ENCODE measurements at regions not wholly inside any gene's neighbourhood (a gene's known extent, or its start where the extent isn't known, plus 50 kb on each side); places are given as distances from the start of the nearest gene placed in this dataset.

DNA sequence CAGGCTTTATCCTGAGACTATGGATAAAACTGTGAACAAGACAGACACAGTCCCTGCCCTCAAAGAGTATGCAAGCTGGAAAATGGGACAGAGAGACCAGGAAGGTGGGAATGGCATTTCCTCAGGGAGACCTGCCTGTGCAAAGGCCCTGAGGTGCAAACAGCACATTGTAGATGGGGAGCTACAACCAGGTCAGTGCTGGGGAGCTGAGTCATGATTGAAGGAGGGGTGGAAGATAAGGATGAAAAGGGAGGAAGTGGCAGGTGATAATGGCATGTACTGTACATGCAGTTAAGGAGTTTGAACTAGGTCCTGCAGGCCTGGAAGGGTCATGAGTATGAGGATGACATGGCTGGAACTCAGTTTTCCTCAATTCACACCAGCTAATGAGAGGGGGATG, 75.5 kb upstream of the BOD1 start:
- peaks cover 5% of the 10 kb centered on the region for H3K9me3 ChIP-seq (ENCODE audit: control insufficient read depth, low read depth, low read length)
- H3K14ac ChIP-seq (ENCODE audit: insufficient read depth, low read length), result no peak overlapping the region

More for the DNA sequence above, 75.5 kb upstream of the BOD1 start:
- Histone ChIP-seq H2AFZ (ENCODE audit: low read length) (no peak overlapping the region), H3K9ac (ENCODE audit: extremely low read depth, insufficient read length, low read length) (no peak overlapping the region), H3K27me3 (ENCODE audit: insufficient read depth, low read length) (no peaks in the 10 kb centered on the region), H3K79me1 (ENCODE audit: insufficient read depth, low read depth, low read length, poor library complexity, severe bottlenecking) (no peaks in the 10 kb centered on the region), H3K79me2 (ENCODE audit: insufficient read depth, low read length) (no peaks in the 10 kb centered on the region; the same call in 1 of the 2 replicates), H3K4me2 (ENCODE audit: insufficient read depth, insufficient read length, low read length) (no peak overlapping the region), H3K27ac (ENCODE audit: insufficient read length, low read depth, low read length) (no peak overlapping the region), H4K8ac (replicated peaks; ENCODE audit: insufficient read length, low read depth, low read length) (no peak overlapping the region), H2BK15ac (ENCODE audit: low read depth, low read length) (no peak overlapping the region), H4K5ac (ENCODE audit: insufficient read length, low read depth, low read length) (no peak overlapping the region), H2BK120ac (ENCODE audit: low read depth, low read length, poor library complexity, severe bottlenecking) (no peak overlapping the region), H3K18ac (ENCODE audit: insufficient read length, low read depth, low read length) (no peak overlapping the region), H2BK12ac (ENCODE audit: insufficient read length, low read depth, low read length) (no peak overlapping the region), H3K56ac (ENCODE audit: insufficient read length, low read depth, low read length) (no peak overlapping the region), H3K23me2 (ENCODE audit: insufficient read length, low read depth, low read length, poor library complexity, severe bottlenecking) (no peaks in the 10 kb centered on the region), H2BK20ac (ENCODE audit: low read depth, low read length, poor library complexity, severe bottlenecking) (no peak overlapping the region), H2AK5ac (ENCODE audit: insufficient read length, low read length) (no peak overlapping the region), H4K20me1 (ENCODE audit: control insufficient read depth, insufficient read depth, insufficient read length) (no peaks in the 10 kb centered on the region), H3K4ac (ENCODE audit: low read depth, low read length) (no peak overlapping the region), H2BK5ac (ENCODE audit: insufficient read length, low read length) (no peak overlapping the region), H3T11ph (ENCODE audit: low read length) (no peak overlapping the region), H3K23ac (ENCODE audit: insufficient read length, low read depth, low read length) (no peak overlapping the region), H4K91ac (ENCODE audit: insufficient read length, low read depth, low read length) (no peak overlapping the region), H3K4me1 (ENCODE audit: insufficient read depth, low read length) (no peaks in the 10 kb centered on the region; the same call in 1 of the 2 replicates)
- Mint-ChIP-seq H3K4me1 (peaks cover 22 to 30% of the 10 kb centered on the region in 2 experiments), H3K36me3 (ENCODE audit: insufficient read depth in 1 of 3, low read depth in 3 of 3) (peaks cover 3 to 7% (median 4%) of the 10 kb centered on the region in 3 experiments; a peak in 6 of 7 replicates), H3K4me3 (no peak overlapping the region), H3K9me3 (peaks cover 5 to 9% of the 10 kb centered on the region in 2 experiments; a peak in 3 of 5 replicates), H3K27ac (peak overlapping the region in 1 of 3 experiments; percentile 89; a peak in 2 of 7 replicates), H3K27me3 (ENCODE audit: low read depth) (no peaks in the 10 kb centered on the region)
- TF ChIP-seq, protein P1, sequence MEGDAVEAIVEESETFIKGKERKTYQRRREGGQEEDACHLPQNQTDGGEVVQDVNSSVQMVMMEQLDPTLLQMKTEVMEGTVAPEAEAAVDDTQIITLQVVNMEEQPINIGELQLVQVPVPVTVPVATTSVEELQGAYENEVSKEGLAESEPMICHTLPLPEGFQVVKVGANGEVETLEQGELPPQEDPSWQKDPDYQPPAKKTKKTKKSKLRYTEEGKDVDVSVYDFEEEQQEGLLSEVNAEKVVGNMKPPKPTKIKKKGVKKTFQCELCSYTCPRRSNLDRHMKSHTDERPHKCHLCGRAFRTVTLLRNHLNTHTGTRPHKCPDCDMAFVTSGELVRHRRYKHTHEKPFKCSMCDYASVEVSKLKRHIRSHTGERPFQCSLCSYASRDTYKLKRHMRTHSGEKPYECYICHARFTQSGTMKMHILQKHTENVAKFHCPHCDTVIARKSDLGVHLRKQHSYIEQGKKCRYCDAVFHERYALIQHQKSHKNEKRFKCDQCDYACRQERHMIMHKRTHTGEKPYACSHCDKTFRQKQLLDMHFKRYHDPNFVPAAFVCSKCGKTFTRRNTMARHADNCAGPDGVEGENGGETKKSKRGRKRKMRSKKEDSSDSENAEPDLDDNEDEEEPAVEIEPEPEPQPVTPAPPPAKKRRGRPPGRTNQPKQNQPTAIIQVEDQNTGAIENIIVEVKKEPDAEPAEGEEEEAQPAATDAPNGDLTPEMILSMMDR (conservative IDR thresholded peaks at IDR 0.05), result no peak
- DNase-seq, result no peak

All from H9 (cell line).